ENCODE measurements at regions not wholly inside any gene's neighbourhood (a gene's known extent, or its start where the extent isn't known, plus 50 kb on each side); places are given as distances from the start of the nearest gene placed in this dataset.

GRCh38 chr7:156397249-156397648 lies 243.3 kb upstream of the RNF32 start:
- intact Hi-C loops (cut with micrococcal nuclease) (no loop called here), dilution Hi-C loops (cut with MboI; ENCODE audit: extremely low pct_ligation_motif_present, low sequenced_read_pairs) (no loop called here)
- H3K9me1 ChIP-seq (replicated peaks; ENCODE audit: control insufficient read depth, extremely low read depth, insufficient read depth, low read length) = no peaks in the 10 kb centered on the region
- ChIA-PET CTCF (no interaction called here), POLR2A (no interaction called here)
- H3K79me2 ChIP-seq (ENCODE audit: control insufficient read depth, insufficient read depth, low read length) = no peaks in the 10 kb centered on the region
- FAIRE-seq (no peak), DNase-seq (ENCODE audit: low read depth, low spot score) (no peak)
- H3K4me2 ChIP-seq (ENCODE audit: insufficient read depth, low read length) = no peak overlapping the region
- H3K4me3 ChIP-seq (replicated peaks in 1 of 3; ENCODE audit: insufficient read depth in 1 of 3, low read depth in 1 of 3, low read length in 3 of 3) = no peak overlapping the region
- no peak overlapping the region for H3K9ac ChIP-seq (replicated peaks; ENCODE audit: extremely low read depth, insufficient read depth, low read length)
- no peaks in the 10 kb centered on the region for H4K20me1 ChIP-seq (replicated peaks; ENCODE audit: control insufficient read depth, extremely low read depth, insufficient read depth, low read length)
- H3K27ac ChIP-seq (ENCODE audit: insufficient read depth, low read depth, low read length) = no peak overlapping the region
- H2AFZ ChIP-seq (ENCODE audit: low read depth, low read length) = no peak overlapping the region
- H3K9me3 ChIP-seq (replicated peaks; ENCODE audit: control insufficient read depth, insufficient read depth, low read length) = no peaks in the 10 kb centered on the region
- H3K4me1 ChIP-seq (ENCODE audit: control insufficient read depth, extremely low read depth, insufficient read depth, low read length) = no peaks in the 10 kb centered on the region
- TF ChIP-seq MAX (IDR thresholded peaks at IDR 0.05; ENCODE audit: insufficient read depth, insufficient read length) = no peak
- TF ChIP-seq EZH2 (IDR thresholded peaks at IDR 0.05; ENCODE audit: borderline replicate concordance, low read depth, low read length, severe bottlenecking) = no peak
- TF ChIP-seq POLR2A (IDR thresholded peaks at IDR 0.05; ENCODE audit: low read depth, low read length) = no peak
- no peak for TF ChIP-seq GATA2 (IDR thresholded peaks at IDR 0.05; ENCODE audit: insufficient read depth, insufficient read length, low read depth, low read length)
- TF ChIP-seq JUN (IDR thresholded peaks at IDR 0.05; ENCODE audit: borderline replicate concordance, insufficient read depth, insufficient read length, low read depth) = no peak
- no peak for TF ChIP-seq MYC (IDR thresholded peaks at IDR 0.05; ENCODE audit: low read depth, low read length)
- no peak for TF ChIP-seq FOS (IDR thresholded peaks at IDR 0.05; ENCODE audit: borderline replicate concordance, insufficient read depth, low read length)
- TF ChIP-seq CTCF (IDR thresholded peaks at IDR 0.05; ENCODE audit: extremely low read depth in 1 of 2, insufficient read depth in 1 of 2, low read depth in 1 of 2, low read length in 2 of 2) = no peak
- TF ChIP-seq POLR2AphosphoS5 (IDR thresholded peaks at IDR 0.05; ENCODE audit: insufficient read depth, low read depth, low read length) = no peak
- H3K27me3 ChIP-seq (ENCODE audit: control insufficient read depth in 2 of 2, insufficient read depth in 2 of 2, low read length in 2 of 2) = no peaks in the 10 kb centered on the region
- BruUV-seq (replicated peaks) = no TSS peak
- H3K36me3 ChIP-seq (ENCODE audit: control insufficient read depth in 2 of 2, extremely low read depth in 1 of 2, insufficient read depth in 2 of 2, low read length in 2 of 2) = no peaks in the 10 kb centered on the region
